ENCODE measurements at regions not wholly inside any gene's neighbourhood (a gene's known extent, or its start where the extent isn't known, plus 50 kb on each side); places are given as distances from the start of the nearest gene placed in this dataset.
A peak's percentile ranks its signal among the peaks of the same experiment; 100 is the strongest.

- H3K9me3 ChIP-seq, result no peaks in the 10 kb centered on the region
- no peak for TF ChIP-seq CTCF (IDR thresholded peaks at IDR 0.05)
- H3K36me3 ChIP-seq, result no peaks in the 10 kb centered on the region
Measured at GRCh38 chr13:91031508-91031907, 316.0 kb upstream of the MIR17HG start.

GRCh38 chr13:91032104-91032503, 315.4 kb upstream of the MIR17HG start:
- no peak for TF ChIP-seq CTCF (IDR thresholded peaks at IDR 0.05)
- no peaks in the 10 kb centered on the region for H3K27me3 ChIP-seq
- H3K36me3 ChIP-seq, result no peaks in the 10 kb centered on the region
- no peaks in the 10 kb centered on the region for H3K4me1 ChIP-seq
- H3K9me3 ChIP-seq, result no peaks in the 10 kb centered on the region
- H3K4me3 ChIP-seq, result no peak overlapping the region
- no peak overlapping the region for H3K27ac ChIP-seq
- DNase-seq (ENCODE audit: low spot score), result no peak

More at GRCh38 chr13:91031508-91031907, 316.0 kb upstream of the MIR17HG start:
- Histone ChIP-seq H3K27me3 (no peaks in the 10 kb centered on the region), H3K27ac (no peak overlapping the region), H3K4me3 (no peak overlapping the region), H3K4me1 (no peaks in the 10 kb centered on the region)
- no peak for DNase-seq (ENCODE audit: low spot score)

- no peaks in the 10 kb centered on the region for H3K36me3 ChIP-seq
- H3K9me3 ChIP-seq, result no peaks in the 10 kb centered on the region
- H3K4me1 ChIP-seq, result no peaks in the 10 kb centered on the region
- DNase-seq (ENCODE audit: low spot score), result no peak
- H3K4me3 ChIP-seq, result no peak overlapping the region
- no peak for TF ChIP-seq CTCF (IDR thresholded peaks at IDR 0.05)
- H3K27ac ChIP-seq, result no peak overlapping the region
- H3K27me3 ChIP-seq, result no peaks in the 10 kb centered on the region
Measured at GRCh38 chr13:91036886-91037285, 310.6 kb upstream of the MIR17HG start.

- H3K4me3 ChIP-seq, result no peak overlapping the region
- H3K27me3 ChIP-seq, result no peaks in the 10 kb centered on the region
- H3K4me1 ChIP-seq, result no peaks in the 10 kb centered on the region
- H3K27ac ChIP-seq, result no peak overlapping the region
- TF ChIP-seq CTCF (IDR thresholded peaks at IDR 0.05), result no peak
- no peaks in the 10 kb centered on the region for H3K36me3 ChIP-seq
- no peaks in the 10 kb centered on the region for H3K9me3 ChIP-seq
- no peak for DNase-seq (ENCODE audit: low spot score)
Measured at GRCh38 chr13:91042870-91043269, 304.6 kb upstream of the MIR17HG start.

GRCh38 chr13:91045351-91046034, 302.0 kb upstream of the MIR17HG start:
- H3K27me3 ChIP-seq, result no peaks in the 10 kb centered on the region
- no peaks in the 10 kb centered on the region for H3K9me3 ChIP-seq
- H3K27ac ChIP-seq, result no peak overlapping the region
- TF ChIP-seq CTCF (IDR thresholded peaks at IDR 0.05), result peak in 1 of 2 donors; percentile 31
- no peaks in the 10 kb centered on the region for H3K4me1 ChIP-seq
- H3K4me3 ChIP-seq, result no peak overlapping the region
- no peaks in the 10 kb centered on the region for H3K36me3 ChIP-seq
- DNase-seq (ENCODE audit: low spot score), result no peak

Data from right atrium auricular region (tissue), 2 donors.